Activated CD8-positive, alpha-beta memory T cell treated with anti-CD3 and anti-CD28 coated beads, Interleukin-2, amount 50 U/mL, for 1 hour (primary cell): ENCODE measurements at regions not wholly inside any gene's neighbourhood (a gene's known extent, or its start where the extent isn't known, plus 50 kb on each side); places are given as distances from the start of the nearest gene placed in this dataset.

Experiments
- DNase-seq: peaks from one replicate; pipeline ENCODE4 v3.0.0-alpha.2; 2020; ENCODE audit errors: extremely low read depth

DNA sequence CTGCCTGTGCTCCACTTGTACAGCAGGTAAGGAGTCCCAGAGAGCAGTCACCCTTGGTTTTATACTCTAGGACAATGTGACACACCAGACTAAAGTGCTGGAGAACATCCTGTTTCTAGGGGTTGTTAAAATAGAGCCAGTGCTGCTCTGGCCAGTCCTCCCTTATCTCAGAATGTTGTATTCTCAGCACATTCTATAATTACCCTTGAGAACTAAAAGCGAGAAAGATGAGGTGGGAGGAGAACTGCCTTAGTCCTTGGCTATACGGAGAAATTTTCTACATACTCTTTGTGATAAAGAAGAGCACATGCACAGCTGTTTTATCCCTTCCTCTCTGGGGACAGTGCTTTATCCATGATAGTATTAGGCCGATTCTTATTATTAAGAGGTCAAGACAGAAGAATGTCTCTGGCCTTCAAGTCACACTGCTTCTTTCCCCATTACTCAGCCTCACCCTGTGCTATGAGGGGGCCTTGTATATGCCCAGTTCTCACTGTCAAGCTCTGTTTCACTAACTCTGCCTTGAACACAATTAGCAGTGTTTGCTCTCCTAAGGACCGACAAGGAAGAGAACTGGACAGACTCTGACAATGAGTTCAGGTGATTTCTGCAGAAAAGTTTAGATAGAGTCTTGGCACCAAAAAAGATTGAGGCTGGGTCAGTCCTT lies 385.8 kb downstream of the TRIB2 start:
- DNase-seq: no peak

DNA sequence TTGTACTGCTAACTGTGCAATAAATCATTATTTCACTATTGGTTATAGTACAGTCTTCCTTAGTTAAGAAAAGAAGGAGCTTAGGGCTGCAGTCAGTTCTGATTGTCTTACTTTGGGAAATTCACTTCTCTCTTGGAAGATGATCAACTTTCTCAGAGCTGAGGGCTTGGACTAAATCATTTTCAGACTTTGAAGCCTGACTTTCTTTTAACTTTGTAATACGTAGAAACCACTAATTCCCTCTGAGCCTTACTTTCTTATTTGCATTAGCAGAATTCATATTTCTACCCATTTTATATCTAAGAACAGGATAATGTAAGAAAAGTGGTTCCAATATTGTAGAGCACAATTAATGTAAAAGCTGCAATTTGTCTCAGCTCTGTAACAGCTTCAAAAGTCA lies 386.4 kb downstream of the TRIB2 start:
- DNase-seq: no peak

DNA sequence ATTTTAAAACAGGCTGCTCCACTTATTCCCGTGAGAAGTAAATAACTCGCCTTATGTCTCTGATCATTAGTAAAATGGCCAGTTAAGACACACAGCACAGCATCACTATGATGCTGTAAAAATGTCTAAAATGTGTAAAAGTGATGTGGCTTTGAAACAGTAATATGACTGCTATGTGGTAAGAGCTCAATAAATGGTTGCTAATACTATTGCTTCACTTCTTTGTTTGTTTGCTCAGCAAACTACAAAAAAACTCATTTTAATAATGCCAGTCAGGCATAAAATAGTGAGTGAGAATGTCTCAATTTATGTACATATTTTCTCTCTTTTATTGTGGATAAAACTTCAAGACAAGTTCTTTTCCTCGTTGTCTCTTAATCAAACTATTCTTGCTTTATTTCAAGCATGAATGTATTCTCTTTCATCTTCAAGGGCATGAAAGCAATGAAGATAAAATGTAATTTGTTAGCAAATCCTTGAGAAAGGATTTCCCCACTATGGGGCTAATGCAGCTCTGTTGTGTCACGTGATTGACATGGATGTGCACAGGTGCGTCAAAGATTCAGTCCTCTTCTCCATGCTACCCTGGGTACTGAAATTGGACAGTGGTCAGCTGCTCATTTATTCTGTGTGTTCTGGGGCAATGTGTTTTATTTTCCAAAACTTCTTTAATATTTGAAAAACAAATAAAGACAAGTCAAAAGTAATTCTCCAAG lies 387.2 kb downstream of the TRIB2 start:
- DNase-seq: no peak

- no peak for DNase-seq
Measured at GRCh38 chr2:13104723-13105122, 388.0 kb downstream of the TRIB2 start.

DNA sequence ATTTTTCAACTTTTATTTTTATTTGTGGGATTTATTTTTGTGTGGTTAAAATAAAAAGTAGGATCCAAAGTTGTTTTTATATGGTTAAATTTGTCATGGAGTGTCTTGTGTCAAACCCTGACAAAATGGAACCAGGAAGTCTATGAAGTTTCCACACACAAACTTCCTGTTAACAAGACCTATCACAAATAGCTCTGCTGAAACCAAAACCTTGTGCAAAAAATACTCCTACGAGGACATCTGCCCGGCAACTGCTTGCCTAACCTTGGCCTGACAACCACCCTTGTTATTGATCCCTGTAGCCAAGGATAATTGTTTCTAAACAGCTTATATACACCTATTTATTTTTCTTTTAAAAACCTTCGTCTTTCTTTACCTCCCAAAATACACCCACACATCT lies 389.6 kb downstream of the TRIB2 start:
- no peak for DNase-seq

DNA sequence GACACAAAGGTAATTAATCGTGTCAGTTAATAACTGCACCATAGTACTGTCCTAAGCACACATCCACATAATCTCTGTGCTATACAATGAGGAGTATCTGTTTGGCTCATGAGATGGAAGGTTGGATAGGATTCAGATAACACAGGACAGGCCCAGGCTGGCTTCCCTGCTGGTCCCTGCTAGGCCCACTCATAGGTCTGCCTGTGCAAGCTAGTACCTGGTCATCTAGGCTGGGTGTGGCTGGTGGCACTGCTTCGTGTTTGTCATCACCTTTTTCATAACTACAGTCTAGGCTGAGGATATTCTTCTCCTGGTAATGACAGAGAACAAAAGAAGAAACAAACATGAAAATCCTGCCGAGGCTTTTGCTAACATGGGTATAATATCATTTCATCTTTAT lies 392.8 kb downstream of the TRIB2 start:
- no peak for DNase-seq

- no peak for DNase-seq
Measured at GRCh38 chr2:13110825-13111224, 394.1 kb downstream of the TRIB2 start.

DNA sequence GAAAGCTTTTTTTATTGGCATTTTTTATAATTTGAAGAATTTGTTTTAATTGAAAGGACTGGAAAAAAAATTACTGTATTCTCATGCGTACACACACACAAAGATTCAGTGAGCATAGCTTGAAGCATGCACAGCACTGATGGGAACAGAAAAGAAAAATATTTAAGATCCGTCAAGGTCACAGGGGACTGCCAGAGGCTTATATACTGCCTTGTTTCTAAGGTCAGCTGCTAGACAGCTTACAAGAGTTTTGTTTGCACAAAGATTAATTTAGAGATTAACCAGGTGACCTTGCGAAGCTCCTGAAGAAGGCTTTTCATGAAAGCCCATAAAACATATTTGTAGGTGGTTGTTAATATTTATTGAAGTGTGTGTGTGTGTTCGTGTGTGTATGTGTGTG lies 396.3 kb downstream of the TRIB2 start:
- no peak for DNase-seq

DNA sequence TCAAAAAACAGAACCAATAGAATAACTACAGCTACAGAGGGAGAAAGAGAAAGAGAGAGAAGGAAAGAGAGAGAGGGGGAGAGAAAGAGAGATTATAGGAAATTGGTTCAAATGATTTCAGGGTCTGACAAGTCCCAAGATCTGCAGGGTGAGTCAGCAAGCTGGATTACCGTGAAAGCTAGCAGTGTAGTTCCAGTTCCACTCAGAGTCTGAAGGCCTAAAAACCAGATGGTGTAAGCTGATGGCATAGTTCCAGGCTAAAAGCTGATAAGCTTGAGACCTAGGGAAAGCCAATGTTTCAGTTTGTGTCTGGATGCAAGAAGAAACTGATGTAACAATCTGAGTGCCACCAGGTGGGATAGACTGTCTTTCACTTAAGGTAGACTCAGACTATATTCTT lies 397.7 kb downstream of the TRIB2 start:
- no peak for DNase-seq

GRCh38 chr2:13115643-13116042 lies 398.9 kb downstream of the TRIB2 start:
- no peak for DNase-seq

DNA sequence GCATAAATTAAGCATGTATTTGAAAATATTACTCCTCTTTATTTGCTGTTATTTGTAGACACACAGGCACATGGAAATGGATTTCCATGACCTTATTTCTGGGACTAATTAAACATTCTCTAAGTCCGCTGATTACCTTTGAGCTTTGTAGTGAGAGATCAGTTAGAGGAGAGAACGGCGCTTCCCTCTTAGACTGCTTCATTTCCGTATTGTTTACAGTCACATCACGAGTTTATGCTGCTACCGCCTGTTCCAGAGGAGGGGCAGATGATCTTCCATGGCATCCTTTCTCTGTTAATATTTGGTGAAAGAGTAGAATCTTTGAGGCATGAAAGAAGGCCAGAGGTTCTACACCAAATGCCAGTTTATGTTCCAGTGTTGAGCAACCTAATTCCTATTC lies 404.4 kb downstream of the TRIB2 start:
- DNase-seq: no peak

GRCh38 chr2:13128139-13128538 lies 411.4 kb downstream of the TRIB2 start:
- DNase-seq: no peak

DNA sequence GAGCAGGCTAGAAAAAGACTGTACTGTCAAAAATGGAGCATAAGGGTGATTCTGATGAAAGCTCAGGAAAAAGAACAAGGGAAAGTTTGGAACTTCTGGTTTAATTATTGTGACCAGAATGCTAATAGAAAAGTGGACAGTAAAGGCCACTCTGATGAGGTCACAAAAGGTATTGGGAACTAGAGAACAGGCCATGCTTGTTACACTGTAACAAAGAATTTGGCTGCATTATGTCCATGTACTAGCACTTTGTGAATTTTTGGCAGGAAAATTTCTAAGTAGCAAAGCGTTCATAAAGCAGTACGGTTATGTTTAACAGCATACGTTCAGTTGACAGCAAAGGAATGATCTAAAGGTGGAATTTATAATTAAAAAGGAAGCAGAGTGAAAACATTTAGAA lies 418.6 kb downstream of the TRIB2 start:
- no peak for DNase-seq

- no peak for DNase-seq
Measured at GRCh38 chr2:13135856-13136255, 419.1 kb downstream of the TRIB2 start.

DNA sequence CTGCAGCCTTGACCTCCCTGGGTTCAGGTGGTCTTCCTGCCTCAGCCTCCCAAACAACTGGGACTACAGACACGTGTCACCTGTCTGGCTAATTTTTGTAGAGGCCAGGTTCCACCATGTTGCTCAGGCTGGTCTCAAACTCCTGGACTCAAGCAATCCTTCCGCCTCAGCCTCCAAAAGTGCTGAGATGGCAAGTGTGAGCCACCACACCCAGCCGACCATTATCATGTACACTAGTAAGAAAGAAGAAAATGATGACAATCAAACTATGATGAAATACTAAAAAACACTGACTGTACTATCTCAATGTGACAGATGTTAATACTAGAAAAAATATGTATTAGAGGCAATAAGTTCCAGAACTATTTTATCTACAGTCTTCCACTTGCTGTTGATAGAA lies 420.9 kb downstream of the TRIB2 start:
- DNase-seq: no peak

DNA sequence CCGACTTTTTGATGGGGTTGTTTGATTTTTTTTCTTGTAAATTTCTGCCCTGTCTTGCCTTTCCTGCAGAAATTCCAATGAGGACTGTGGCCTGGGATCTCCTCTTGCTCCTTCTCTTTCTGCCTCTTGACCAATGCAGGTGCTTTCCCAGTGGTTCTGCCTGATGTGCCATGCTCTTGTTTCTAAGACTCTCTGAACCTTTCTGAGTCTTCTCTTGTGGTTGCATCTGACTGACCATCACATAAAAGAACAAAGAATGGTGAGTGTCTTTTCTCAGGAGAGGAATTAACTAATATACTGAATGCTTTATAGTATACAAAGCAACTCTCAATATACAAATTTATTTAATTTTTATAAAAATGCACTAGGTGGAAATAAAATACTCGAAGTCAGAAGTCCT lies 424.6 kb downstream of the TRIB2 start:
- no peak for DNase-seq

DNA sequence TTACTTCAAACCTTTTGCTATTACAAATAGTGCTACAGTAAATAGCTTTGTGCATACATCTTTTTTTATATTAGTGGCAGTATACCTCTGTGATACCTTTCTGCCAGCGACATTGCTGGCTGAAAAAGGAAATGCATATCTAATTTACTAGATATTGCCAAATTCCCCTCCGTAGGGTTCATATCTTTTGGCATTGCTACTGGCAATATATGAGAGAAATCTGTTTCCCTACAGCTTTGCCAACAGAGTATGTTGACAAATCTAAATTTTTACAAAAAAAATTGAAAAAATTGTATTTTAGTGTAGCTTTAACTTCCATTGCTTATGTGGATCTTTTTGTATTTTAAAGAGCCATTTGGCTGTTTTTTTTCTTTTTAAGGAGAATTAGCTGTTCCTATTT lies 426.7 kb downstream of the TRIB2 start:
- DNase-seq: no peak

DNA sequence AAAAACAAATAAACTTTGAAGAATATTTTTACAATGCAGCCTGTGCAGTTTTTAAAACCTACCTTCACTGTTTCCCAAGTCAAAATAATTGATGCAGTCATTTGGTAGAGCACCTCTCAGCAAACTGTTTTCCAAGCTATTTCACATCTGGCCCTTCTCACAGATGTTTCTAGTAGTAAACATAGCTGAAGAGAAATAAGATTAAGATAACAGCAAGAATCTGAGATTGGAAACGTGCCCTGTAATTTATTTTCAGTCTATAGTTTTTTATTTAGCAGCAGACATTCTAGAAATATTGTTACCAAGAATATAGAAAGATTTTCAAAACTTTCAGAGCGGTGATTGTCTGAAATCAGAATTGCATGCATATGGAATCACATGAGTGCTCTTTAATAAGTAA lies 440.2 kb downstream of the TRIB2 start:
- DNase-seq: no peak

- no peak for DNase-seq
Measured at GRCh38 chr2:13158466-13158865, 441.7 kb downstream of the TRIB2 start.

GRCh38 chr2:13180729-13181128 lies 464.0 kb downstream of the TRIB2 start:
- DNase-seq: no peak

- DNase-seq: no peak
Measured at GRCh38 chr2:13193075-13193474, 476.3 kb downstream of the TRIB2 start.

DNA sequence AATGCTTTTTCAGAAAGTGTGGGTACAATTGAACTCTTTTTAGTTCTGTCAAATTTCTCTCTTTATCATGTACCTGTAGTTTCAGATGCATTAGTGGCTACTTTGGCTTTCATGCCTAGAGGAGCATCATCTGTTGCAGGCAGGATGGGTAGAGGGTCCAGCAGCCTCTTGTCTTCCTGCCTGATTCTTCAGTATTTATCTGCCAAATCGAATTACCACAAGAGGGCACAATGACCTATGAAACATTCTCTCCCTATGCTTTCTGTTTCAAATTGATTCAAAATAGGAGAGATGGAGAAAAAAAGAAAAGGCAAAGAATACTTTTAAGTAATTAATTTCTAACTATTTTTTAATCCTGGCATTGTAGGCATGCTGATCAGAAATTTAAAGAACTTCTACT lies 477.2 kb downstream of the TRIB2 start:
- DNase-seq: no peak

DNA sequence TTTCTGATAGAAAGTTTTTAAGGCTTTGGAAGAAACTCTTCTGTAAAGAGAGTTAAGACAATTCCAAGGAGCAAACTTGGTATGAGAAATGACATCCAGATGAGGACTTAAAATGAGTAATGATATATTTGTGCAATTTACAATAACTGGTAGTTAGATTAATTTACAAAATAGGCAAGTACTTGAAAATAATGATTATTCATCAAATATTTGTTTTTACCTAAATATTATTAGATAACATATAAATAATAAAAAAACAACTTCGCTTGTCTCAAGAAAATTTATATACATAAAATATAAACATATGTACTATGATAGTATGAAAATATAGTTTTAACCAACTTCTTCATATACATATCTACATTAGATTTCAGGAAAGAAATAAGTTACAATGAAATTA lies 478.5 kb downstream of the TRIB2 start:
- no peak for DNase-seq

DNA sequence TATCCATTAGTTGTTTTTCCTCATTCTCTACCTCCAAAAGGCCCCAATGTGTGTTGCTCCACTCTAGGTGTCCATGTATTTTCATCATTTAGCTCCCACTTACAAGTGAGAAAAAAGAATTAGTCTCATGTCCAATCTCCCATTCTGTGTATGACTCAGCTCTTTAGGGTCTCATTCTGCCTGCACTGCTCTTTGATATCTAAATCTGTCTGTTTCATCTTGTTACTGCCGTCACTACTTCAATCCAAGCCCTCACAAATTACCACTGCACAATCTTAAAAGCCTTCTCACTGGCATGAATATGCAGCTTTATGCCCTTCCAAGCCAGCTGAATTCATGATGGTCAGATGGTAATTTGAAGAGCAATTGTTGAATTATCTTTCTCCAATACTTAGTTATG lies 480.5 kb downstream of the TRIB2 start:
- no peak for DNase-seq
